RWPE1 (cell line): ENCODE measurements at regions not wholly inside any gene's neighbourhood (a gene's known extent, or its start where the extent isn't known, plus 50 kb on each side); places are given as distances from the start of the nearest gene placed in this dataset.
A peak's percentile ranks its signal among the peaks of the same experiment; 100 is the strongest.

Source experiments
- CTCF ChIA-PET: fragments of 350-600 bp; sonication (Branson Sonifier 250); formaldehyde crosslinking; extraction: SDS; loops from one replicate; lab custom pipeline; 2021; lab: Yijun Ruan, JAX
- POLR2A ChIA-PET: fragments of 400-600 bp; formaldehyde crosslinking; extraction: SDS; loops from one replicate; lab custom pipeline; 2020; ENCODE audit warnings: antibody characterized with exemption; ENCODE audit not compliant: low non-redundant PET; lab: Yijun Ruan, JAX
- DNase-seq: peaks from one replicate; pipeline ENCODE4 v3.0.0; 2012; ENCODE audit warnings: low spot score
- H3K27ac ChIP-seq: fragments of 450-650 bp; 2 replicates; pipeline ENCODE4 v1.5.1; 2017
- CTCF ChIP-seq: fragments of 450-650 bp; conservative IDR thresholded peaks from 2 replicates; pipeline ENCODE4 v1.5.1; 2017; ENCODE audit warnings: low read depth, mild to moderate bottlenecking

- no peak overlapping the region for H3K27ac ChIP-seq
- ChIA-PET CTCF (no interaction called here), POLR2A (no interaction called here)
- TF ChIP-seq CTCF, result no peak
- no peak for DNase-seq
Observed at GRCh38 chr3:13220991-13221390, 147.8 kb upstream of the IQSEC1 start.

- no peak for DNase-seq
- POLR2A ChIA-PET, result no interaction called here
- CTCF ChIA-PET, result no interaction called here
- no peak overlapping the region for H3K27ac ChIP-seq
- no peak for TF ChIP-seq CTCF
Observed at GRCh38 chr3:13219902-13220296, 146.7 kb upstream of the IQSEC1 start.

GRCh38 chr3:13219077-13219901, 146.1 kb upstream of the IQSEC1 start:
- CTCF ChIA-PET, result no interaction called here
- DNase-seq, result no peak
- H3K27ac ChIP-seq, result no peak overlapping the region

GRCh38 chr3:13218541-13218908, 145.3 kb upstream of the IQSEC1 start:
- POLR2A ChIA-PET, result no interaction called here
- TF ChIP-seq CTCF, result no peak
- no peak overlapping the region for H3K27ac ChIP-seq
- CTCF ChIA-PET, result interaction anchor here (0.6 kb wide), 1 partner anchor 1291 kb away, joined by 3 read pairs; no protein-coding TSS in a partner anchor
- DNase-seq, result no peak

More at GRCh38 chr3:13219077-13219901, 146.1 kb upstream of the IQSEC1 start:
- TF ChIP-seq CTCF, result no peak
- POLR2A ChIA-PET, result no interaction called here

GRCh38 chr3:13217736-13218540, 144.7 kb upstream of the IQSEC1 start:
- H3K27ac ChIP-seq, result no peak overlapping the region
- TF ChIP-seq CTCF, result no peak
- CTCF ChIA-PET, result interaction anchor here (0.6 kb wide), 1 partner anchor 1291 kb away, joined by 3 read pairs; no protein-coding TSS in a partner anchor
- POLR2A ChIA-PET, result no interaction called here
- peak; percentile 81 for DNase-seq

GRCh38 chr3:13217253-13217652, 144.0 kb upstream of the IQSEC1 start:
- no peak overlapping the region for H3K27ac ChIP-seq
- no peak for TF ChIP-seq CTCF
- ChIA-PET POLR2A (no interaction called here), CTCF (no interaction called here)
- no peak for DNase-seq
